SJSA1 (cell line): ENCODE measurements at regions not wholly inside any gene's neighbourhood (a gene's known extent, or its start where the extent isn't known, plus 50 kb on each side); places are given as distances from the start of the nearest gene placed in this dataset.
"Not testable (repeated sequence)": the region's sequence is repeated elsewhere in the genome, so short reads cannot be mapped to it uniquely, and the experiment has no call there.

Source experiments
- DNase-seq, 2 experiments: peaks; one replicate each; pipeline ENCODE4 v3.0.0-alpha.2; 2015 to 2020; ENCODE audit warnings: low spot score in 2 of 2, low read depth in 1 of 2
- H3K27ac ChIP-seq: fragments of 250-450 bp; sonication (Bioruptor Pico); 2 replicates; pipeline ENCODE4 v1.5.1; 2020; ENCODE audit warnings: mild to moderate bottlenecking, moderate library complexity
- H3K27me3 ChIP-seq: fragments of 250-450 bp; sonication (Bioruptor Pico); replicated peaks from 2 replicates; pipeline ENCODE4 v1.5.1; 2020; ENCODE audit warnings: mild to moderate bottlenecking, moderate library complexity
- H3K36me3 ChIP-seq: fragments of 250-450 bp; sonication (Bioruptor Pico); 2 replicates; pipeline ENCODE4 v1.5.1; 2020; ENCODE audit warnings: mild to moderate bottlenecking
- H3K4me1 ChIP-seq: fragments of 250-450 bp; sonication (Bioruptor Pico); replicated peaks from 2 replicates; pipeline ENCODE4 v1.6.1; 2021; ENCODE audit warnings: mild to moderate bottlenecking
- H3K4me3 ChIP-seq: fragments of 250-450 bp; sonication (Bioruptor Pico); 2 replicates; pipeline ENCODE4 v1.5.1; 2020; ENCODE audit warnings: mild to moderate bottlenecking
- H3K9me3 ChIP-seq: fragments of 250-450 bp; sonication (Bioruptor Pico); replicated peaks from 2 replicates; pipeline ENCODE4 v1.5.1; 2020; ENCODE audit warnings: mild to moderate bottlenecking

- Histone ChIP-seq H3K36me3 (no peaks in the 10 kb centered on the region), H3K27ac (no peak overlapping the region), H3K4me1 (no peaks in the 10 kb centered on the region), H3K4me3 (no peak overlapping the region), H3K27me3 (no peaks in the 10 kb centered on the region), H3K9me3 (no peaks in the 10 kb centered on the region)
- DNase-seq = no peak
Observed at GRCh38 chr16:24624102-24624501, 84.7 kb downstream of the RBBP6 start.

DNA sequence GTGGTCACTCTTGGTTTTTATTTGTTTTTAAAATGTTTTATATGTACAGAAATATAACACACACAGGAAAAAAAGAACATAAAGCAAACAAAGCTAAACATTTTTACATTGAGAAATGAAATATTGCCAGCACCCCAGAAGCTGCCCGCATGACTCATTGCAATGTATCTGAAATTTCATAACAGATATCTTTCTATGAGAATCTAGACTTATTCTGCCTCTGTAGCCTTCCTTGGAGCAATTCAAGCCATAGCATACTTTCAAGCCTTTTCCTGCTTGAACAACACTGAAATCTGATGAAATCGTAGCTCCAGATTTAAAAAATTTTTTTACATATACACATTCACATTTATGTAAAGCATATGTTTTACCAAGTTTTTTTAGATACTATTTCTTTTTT is 86.9 kb downstream of the RBBP6 start:
- no peak for DNase-seq
- H3K4me3 ChIP-seq = no peak overlapping the region
- no peaks in the 10 kb centered on the region for H3K4me1 ChIP-seq
- H3K27me3 ChIP-seq = no peaks in the 10 kb centered on the region
- H3K36me3 ChIP-seq = no peaks in the 10 kb centered on the region
- no peaks in the 10 kb centered on the region for H3K9me3 ChIP-seq
- H3K27ac ChIP-seq = no peak overlapping the region

DNA sequence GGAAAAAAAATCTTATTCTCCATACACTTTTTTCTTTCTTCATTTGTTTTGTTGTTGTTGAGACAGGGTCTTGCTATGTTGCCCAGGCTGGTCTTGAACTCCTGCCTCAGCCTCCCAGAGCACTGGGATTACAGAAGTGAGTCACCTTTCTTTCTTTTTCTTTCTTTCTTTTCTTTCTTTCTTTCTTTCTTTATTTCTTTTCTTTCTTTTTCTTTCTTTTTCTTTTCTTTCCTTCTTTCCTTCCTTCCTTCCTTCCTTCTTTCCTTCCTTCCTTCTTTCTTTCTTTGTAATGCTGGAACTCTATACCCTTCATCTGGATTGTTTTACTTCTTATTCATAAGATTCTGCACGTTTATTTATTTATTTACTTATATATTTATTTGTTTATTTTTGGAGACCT is 94.5 kb upstream of the TNRC6A start:
- DNase-seq = no peak
- Histone ChIP-seq H3K27me3 (no peaks in the 10 kb centered on the region), H3K4me3 (no peak overlapping the region), H3K27ac (no peak overlapping the region), H3K36me3 (no peaks in the 10 kb centered on the region), H3K4me1 (peaks cover 20% of the 10 kb centered on the region), H3K9me3 (no peaks in the 10 kb centered on the region)

DNA sequence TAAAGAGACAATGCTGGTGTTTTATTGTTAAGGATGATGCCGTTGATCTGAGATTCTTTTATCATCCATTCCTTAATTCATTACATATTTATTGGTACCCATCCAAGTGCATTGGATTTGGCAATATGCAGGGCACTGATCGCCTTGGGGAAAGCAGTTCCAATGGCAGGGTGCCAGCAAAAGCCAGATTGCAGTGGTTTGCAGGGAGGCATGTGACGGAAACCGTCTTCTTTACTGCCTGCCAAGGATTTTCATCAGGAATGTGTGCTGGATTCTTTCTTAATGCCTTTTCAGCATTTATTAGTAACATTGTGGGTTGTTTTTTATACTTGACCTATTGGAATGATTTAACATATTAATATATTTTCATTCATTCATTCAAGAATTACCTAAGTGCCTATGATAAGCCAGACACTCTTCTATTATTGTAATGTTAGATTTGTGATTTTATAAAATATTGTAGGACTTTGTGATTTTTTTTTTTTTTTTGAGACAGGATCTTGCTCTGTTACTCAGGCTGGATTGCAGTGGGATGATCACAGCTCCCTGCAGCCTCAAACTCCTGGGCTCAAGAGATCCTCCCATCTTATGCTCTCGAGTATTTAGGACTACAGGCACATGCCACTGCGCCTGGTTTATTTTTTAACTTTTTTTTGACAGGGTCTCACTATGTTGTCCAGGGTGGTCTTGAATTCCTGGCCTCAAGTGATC is 93.4 kb upstream of the TNRC6A start:
- Histone ChIP-seq H3K27ac (peak overlapping the region; percentile 59), H3K4me3 (no peak overlapping the region), H3K9me3 (no peaks in the 10 kb centered on the region), H3K36me3 (no peaks in the 10 kb centered on the region), H3K27me3 (no peaks in the 10 kb centered on the region), H3K4me1 (peaks cover 20% of the 10 kb centered on the region)
- peak; percentile 76 to 89 for DNase-seq

GRCh38 chr16:24639769-24640168 is 89.7 kb upstream of the TNRC6A start:
- Histone ChIP-seq H3K36me3 (no peaks in the 10 kb centered on the region), H3K27ac (no peak overlapping the region), H3K27me3 (no peaks in the 10 kb centered on the region), H3K9me3 (no peaks in the 10 kb centered on the region), H3K4me3 (no peak overlapping the region), H3K4me1 (peaks cover 37% of the 10 kb centered on the region)
- DNase-seq = no peak

DNA sequence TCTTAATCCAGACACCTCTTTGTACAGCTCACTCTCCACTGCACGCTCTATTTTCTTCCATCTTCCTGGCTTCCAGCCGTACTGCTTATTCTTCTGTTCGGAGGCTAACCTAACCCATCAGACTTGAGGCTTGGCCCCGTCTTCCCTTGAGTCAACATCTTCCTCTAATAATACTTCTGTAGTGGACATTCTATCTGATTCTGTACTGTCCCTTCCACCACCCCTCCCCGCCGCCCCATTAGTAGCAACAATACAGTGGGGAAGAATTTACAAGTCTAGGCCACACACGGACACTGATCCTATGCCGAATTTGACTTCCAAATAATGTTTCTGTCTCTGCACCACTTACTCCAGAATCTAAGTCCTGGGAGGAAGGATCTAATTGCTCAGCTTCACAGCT is 86.0 kb upstream of the TNRC6A start:
- DNase-seq = peak; percentile 49 to 53

GRCh38 chr16:24645739-24646645 is 83.5 kb upstream of the TNRC6A start:
- H3K9me3 ChIP-seq = no peaks in the 10 kb centered on the region; the same call in 1 of the 2 replicates
- peak; percentile 90 to 95 for DNase-seq
- no peaks in the 10 kb centered on the region for H3K27me3 ChIP-seq
- no peak overlapping the region for H3K4me3 ChIP-seq
- no peaks in the 10 kb centered on the region; the same call in 1 of the 2 replicates for H3K36me3 ChIP-seq
- H3K4me1 ChIP-seq = peaks cover 43% of the 10 kb centered on the region
- H3K27ac ChIP-seq = peak overlapping the region; percentile 96

More for the DNA sequence above, 86.0 kb upstream of the TNRC6A start:
- Histone ChIP-seq H3K27me3 (no peaks in the 10 kb centered on the region), H3K27ac (peak overlapping the region; percentile 18), H3K36me3 (no peaks in the 10 kb centered on the region; the same call in 1 of the 2 replicates), H3K4me1 (peaks cover 43% of the 10 kb centered on the region), H3K4me3 (no peak overlapping the region), H3K9me3 (no peaks in the 10 kb centered on the region; the same call in 1 of the 2 replicates)

GRCh38 chr16:24646646-24646995 is 82.8 kb upstream of the TNRC6A start:
- H3K4me3 ChIP-seq = no peak overlapping the region
- H3K36me3 ChIP-seq = no peaks in the 10 kb centered on the region; the same call in 1 of the 2 replicates
- H3K27ac ChIP-seq = peak overlapping the region; percentile 96
- peaks cover 43% of the 10 kb centered on the region for H3K4me1 ChIP-seq
- no peak for DNase-seq
- no peaks in the 10 kb centered on the region; the same call in 1 of the 2 replicates for H3K9me3 ChIP-seq
- H3K27me3 ChIP-seq = no peaks in the 10 kb centered on the region

- H3K9me3 ChIP-seq = no peaks in the 10 kb centered on the region; the same call in 1 of the 2 replicates
- no peak for DNase-seq
- H3K27me3 ChIP-seq = no peaks in the 10 kb centered on the region
- peak overlapping the region; percentile 33 for H3K27ac ChIP-seq
- H3K4me3 ChIP-seq = no peak overlapping the region
- peaks cover 17% of the 10 kb centered on the region for H3K4me1 ChIP-seq
- H3K36me3 ChIP-seq = no peaks in the 10 kb centered on the region; the same call in 1 of the 2 replicates
Observed at GRCh38 chr16:24652209-24652712, 77.2 kb upstream of the TNRC6A start.

DNA sequence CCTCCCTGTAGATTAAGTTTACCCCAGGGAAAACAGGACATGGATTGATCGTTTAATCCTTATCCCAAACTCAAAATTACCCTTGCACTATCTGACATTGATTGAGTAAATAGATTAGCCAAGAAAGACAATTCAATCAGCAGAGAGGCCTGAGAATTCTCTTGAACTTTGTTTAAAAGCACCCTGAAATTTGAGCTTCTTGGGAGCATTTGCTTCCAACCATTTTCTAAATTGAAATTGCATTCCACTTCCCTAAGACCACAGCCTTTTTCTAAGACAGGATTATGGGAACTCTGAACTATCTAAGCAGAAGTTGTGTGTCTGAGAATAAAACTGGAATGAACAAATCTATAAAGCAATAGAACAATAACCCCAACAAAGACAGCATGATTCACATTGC is 76.6 kb upstream of the TNRC6A start:
- Histone ChIP-seq H3K4me1 (peaks cover 14% of the 10 kb centered on the region), H3K27ac (peak overlapping the region; percentile 33), H3K9me3 (no peaks in the 10 kb centered on the region), H3K4me3 (no peak overlapping the region), H3K27me3 (no peaks in the 10 kb centered on the region), H3K36me3 (no peaks in the 10 kb centered on the region; the same call in 1 of the 2 replicates)
- peak in 1 of 2 experiments; percentile 50 for DNase-seq

GRCh38 chr16:24653725-24654124 is 75.7 kb upstream of the TNRC6A start:
- DNase-seq = no peak
- Histone ChIP-seq H3K27ac (no peak overlapping the region), H3K9me3 (no peaks in the 10 kb centered on the region), H3K36me3 (no peaks in the 10 kb centered on the region), H3K4me1 (peaks cover 14% of the 10 kb centered on the region), H3K27me3 (no peaks in the 10 kb centered on the region), H3K4me3 (no peak overlapping the region)

DNA sequence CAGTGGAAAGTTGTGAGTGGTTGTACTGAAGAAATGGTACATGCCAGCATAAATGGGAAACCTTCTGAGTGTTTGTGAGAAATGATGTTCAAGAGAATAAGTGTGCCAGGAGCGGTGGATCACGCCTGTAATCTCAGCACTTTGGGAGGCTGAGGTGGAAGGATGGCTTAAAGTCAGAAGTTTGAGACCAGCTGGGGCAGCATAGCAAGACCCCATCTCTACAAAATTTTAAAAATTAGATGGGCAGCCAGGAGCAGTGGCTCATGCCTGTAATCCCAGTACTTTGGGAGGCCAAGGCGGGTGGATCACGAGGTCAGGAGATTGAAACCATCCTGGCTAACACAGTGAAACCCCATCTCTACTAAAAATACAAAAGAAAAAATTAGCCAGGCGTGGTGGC is 63.5 kb upstream of the TNRC6A start:
- H3K4me3 ChIP-seq, H3K27ac ChIP-seq, H3K36me3 ChIP-seq, H3K27me3 ChIP-seq, DNase-seq, H3K9me3 ChIP-seq: not testable (repeated sequence)
- peaks cover 27% of the 10 kb centered on the region for H3K4me1 ChIP-seq

- Histone ChIP-seq H3K36me3 (no peaks in the 10 kb centered on the region), H3K9me3 (no peaks in the 10 kb centered on the region), H3K4me1 (peaks cover 38% of the 10 kb centered on the region), H3K27me3 (no peaks in the 10 kb centered on the region), H3K27ac (no peak overlapping the region), H3K4me3 (no peak overlapping the region)
- no peak for DNase-seq
Observed at GRCh38 chr16:24667244-24667764, 62.1 kb upstream of the TNRC6A start.
